RCC 7860 (cell line): ENCODE measurements at regions not wholly inside any gene's neighbourhood (a gene's known extent, or its start where the extent isn't known, plus 50 kb on each side); places are given as distances from the start of the nearest gene placed in this dataset.
A peak's percentile ranks its signal among the peaks of the same experiment; 100 is the strongest.
"Not testable (repeated sequence)": the region's sequence is repeated elsewhere in the genome, so short reads cannot be mapped to it uniquely, and the experiment has no call there.

Experiments
- DNase-seq: peaks from one replicate; pipeline ENCODE4 v3.0.0-alpha.2; 2015; ENCODE audit warnings: low spot score
- FAIRE-seq: peaks from 2 replicates; lab custom pipeline; 2012; peaks lifted over from hg19 to GRCh38; lab: Jason Lieb, UNC

- FAIRE-seq (no peak), DNase-seq (no peak)
Measured at GRCh38 chr14:48747561-48748089, 838.6 kb downstream of the RPS29 start.

GRCh38 chr14:48744202-48744601, 842.0 kb downstream of the RPS29 start:
- no peak for FAIRE-seq

DNA sequence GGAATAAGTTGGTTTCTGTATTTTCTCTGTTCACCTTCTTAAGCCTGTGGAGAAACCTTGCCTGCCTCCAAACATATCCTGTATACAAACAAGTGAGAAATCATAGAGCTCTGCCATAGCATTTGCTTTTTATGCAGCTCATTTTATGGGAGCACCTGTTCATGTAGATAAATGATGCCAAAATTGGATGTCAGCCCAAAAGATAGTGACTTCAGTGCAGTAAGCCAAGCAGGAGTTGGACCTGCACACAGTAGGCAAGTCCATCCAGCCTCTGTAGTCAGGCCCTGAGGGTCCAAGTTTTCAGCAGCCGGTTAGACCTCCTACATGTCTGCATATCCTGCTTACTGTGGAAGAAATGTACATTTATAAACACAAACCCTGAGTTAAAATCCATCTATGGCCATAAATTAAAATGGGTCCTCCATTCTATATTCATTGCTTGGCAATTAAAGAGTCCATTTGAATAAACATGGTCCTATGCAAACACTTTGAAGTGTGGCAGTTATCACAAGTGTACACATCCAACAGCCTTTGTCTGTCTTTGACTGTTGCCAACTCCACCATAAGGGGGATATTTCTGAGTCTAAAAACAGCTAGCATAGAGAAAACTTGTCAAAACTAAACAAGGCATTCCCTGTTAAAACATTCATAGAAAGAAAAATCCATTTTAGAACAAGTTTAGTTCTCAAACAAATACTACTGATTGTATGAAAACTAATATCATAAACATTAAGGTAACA, 847.8 kb downstream of the RPS29 start:
- FAIRE-seq: no peak

More at GRCh38 chr14:48744202-48744601, 842.0 kb downstream of the RPS29 start:
- DNase-seq: no peak

DNA sequence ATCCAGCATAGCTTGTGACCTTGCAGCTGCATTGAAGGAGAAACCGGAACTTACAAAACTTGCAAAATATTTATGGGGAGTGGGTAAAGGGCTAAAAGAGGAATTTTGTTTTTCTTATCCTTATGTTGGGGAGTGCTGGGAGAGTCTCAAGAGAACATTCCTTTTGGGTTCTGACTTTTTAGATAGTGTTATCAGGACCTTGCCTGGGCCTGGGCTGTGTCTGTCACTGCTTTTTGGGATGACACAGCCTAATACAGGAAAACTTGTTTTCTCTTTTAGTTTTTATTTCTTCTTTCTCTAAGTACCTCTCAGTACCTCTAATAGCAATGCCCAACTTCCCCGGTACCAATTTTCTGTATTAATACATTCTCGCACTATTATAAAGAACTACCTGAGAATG, 850.6 kb downstream of the RPS29 start:
- no peak for DNase-seq
- FAIRE-seq: no peak

More for the DNA sequence above, 847.8 kb downstream of the RPS29 start:
- no peak for DNase-seq

DNA sequence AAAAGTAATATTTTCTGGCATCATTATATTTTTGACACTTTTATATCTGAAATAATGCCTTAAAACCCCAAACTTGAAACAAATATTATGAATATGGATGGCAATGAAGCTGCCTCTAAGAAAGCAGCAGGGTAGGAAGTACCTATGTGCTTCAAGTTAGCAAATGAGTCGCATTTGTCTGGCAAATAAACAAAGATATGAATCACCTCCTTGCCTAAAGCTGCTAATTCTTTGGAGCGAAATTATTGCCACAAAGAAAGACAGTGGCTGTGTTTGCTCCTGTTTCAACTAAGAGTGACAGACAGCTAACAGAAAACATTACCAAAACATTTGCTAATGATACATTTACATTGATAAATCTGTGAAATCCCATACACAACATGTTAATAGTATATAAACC, 854.9 kb downstream of the RPS29 start:
- no peak for DNase-seq
- no peak for FAIRE-seq

DNA sequence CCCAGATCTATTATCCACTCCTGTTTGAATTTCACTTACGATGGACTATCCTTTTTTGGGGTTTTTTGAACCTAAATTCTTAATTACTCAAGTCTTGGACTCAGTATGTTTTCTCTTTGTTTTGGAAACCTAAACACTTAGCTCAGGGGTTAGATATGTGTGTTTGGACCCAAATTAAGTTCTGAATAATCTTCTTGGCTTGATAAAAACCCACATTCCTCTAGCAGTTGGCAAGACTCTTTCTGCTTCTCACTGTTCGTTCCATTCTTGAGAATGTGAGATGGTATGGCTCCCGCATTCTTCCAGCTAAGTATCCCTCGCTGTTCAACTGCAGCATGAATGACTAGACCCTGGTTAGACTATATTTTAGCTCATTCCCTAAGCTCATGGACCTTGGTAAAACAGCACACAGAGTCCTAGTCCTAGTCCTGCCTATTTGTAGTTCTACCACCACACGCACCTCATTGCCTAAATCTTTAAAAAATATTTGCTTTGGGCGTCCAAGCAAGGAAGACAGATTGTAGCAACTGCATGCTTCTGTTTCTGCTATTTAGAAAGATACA, 860.0 kb downstream of the RPS29 start:
- peak; percentile 4 for DNase-seq
- FAIRE-seq: no peak

- DNase-seq (peak; percentile 71), FAIRE-seq (peak; percentile 61)
Measured at GRCh38 chr14:48725051-48725734, 861.0 kb downstream of the RPS29 start.

GRCh38 chr14:48723841-48724495, 862.2 kb downstream of the RPS29 start:
- DNase-seq: peak; percentile 56
- FAIRE-seq: no peak

GRCh38 chr14:48714366-48714765, 871.8 kb downstream of the RPS29 start:
- no peak for FAIRE-seq
- DNase-seq: no peak

- no peak for DNase-seq
- FAIRE-seq: no peak
Measured at GRCh38 chr14:48710133-48710532, 876.0 kb downstream of the RPS29 start.

DNA sequence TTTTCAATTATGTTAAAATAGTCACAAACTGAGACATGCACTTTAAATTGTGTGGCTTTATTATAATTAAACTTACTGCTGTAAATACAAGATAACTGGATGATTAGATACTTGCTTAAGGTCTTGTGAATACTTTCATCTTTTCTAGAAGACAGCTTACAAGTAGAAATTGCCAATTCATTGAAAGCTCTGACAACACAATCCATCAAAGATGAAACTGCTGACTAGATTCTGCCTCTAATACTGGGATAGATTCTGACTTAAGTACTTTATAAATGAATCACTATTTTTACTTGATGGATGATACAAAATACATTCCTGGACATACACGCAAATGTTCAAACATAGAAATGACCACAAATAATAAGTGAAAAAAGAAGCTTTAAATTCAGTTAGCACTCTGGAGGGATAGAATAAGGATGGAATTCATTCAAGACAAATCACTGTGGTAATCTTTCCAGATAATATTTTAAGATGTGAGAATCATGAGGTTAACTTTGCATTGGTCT, 876.8 kb downstream of the RPS29 start:
- no peak for DNase-seq
- no peak for FAIRE-seq

GRCh38 chr14:48704639-48705038, 881.5 kb downstream of the RPS29 start:
- DNase-seq: no peak
- FAIRE-seq: no peak

- no peak for DNase-seq
- no peak for FAIRE-seq
Measured at GRCh38 chr14:48703728-48704467, 882.3 kb downstream of the RPS29 start.

DNA sequence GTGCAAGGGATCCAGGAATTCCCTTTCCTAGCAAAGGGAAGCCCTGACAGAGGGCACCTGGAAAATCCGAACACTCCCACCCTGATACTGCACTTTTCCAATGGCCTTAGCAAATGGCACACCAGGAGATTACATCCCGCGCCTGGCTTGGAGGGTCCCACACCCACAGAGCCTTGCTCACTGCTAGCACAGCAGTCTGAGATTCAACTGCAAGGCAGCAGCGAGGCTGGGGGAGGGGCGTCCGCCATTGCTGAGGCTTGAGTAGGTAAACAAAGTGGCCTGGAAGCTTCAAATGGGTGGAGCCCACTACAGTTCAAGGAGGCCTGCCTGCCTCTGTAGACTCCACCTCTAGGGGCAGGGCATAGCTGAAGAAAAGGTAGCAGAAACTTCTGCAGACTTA, 888.8 kb downstream of the RPS29 start:
- not testable (repeated sequence) for FAIRE-seq, DNase-seq

GRCh38 chr14:48693793-48694192, 892.4 kb downstream of the RPS29 start:
- FAIRE-seq (no peak), DNase-seq (no peak)

DNA sequence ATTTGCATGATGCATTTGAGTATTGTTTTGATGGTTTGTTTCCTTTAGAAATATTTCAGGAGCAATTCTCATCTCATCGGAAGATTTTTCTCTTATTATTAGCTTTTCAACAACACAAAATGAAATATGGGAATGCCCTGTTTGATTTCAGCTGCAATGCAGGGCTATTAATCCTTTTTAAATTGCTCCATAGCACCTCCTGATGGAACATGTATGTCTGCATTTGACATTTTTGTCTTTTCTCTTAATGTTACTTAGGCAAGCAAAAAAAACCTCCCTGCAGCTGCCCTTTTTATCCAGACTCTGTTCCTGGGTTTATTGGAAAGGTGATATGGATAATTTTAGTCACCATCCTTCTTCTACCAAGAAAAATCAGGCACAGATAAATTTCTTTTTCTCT, 895.8 kb downstream of the RPS29 start:
- FAIRE-seq (no peak), DNase-seq (no peak)

GRCh38 chr14:48686650-48687049, 899.5 kb downstream of the RPS29 start:
- FAIRE-seq: no peak
- no peak for DNase-seq

DNA sequence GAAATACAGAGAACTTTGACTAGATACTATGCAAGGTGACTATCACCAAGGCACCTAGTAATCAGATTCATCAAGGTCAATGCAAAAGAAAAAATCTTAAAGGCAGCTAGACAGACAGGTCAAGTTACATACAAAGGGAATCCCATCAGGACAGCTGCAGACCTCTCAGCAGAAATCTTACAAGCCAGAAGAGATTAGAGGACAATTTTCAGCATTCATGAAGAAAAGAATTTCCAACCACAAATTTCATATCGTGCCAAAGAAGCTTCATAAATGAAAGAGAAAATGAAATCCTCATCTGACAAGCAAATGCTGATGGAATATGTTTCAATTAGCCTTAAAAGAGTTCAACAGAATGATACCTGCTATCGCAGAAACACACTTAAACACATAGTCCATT, 913.7 kb downstream of the RPS29 start:
- DNase-seq (no peak), FAIRE-seq (no peak)

DNA sequence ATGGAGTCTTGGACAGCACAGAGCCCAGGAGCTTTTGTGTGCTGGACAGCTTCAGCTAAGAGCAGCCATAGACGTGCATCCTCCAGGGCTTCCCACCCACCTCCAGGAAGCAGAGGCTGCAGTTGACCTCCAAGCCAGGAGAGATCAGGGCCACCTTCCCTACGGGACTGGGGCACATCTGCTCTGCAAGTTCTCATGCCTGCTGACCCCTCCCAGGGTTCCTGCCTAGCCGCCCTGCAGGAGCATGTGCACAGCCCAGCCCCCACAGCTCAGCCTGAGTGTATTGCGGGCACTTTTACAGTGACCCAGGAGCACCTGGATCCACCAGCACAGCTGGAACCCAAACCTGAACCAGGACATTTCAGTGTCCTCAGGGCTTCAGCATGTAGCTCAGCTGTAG, 915.2 kb downstream of the RPS29 start:
- DNase-seq (no peak), FAIRE-seq (no peak)

DNA sequence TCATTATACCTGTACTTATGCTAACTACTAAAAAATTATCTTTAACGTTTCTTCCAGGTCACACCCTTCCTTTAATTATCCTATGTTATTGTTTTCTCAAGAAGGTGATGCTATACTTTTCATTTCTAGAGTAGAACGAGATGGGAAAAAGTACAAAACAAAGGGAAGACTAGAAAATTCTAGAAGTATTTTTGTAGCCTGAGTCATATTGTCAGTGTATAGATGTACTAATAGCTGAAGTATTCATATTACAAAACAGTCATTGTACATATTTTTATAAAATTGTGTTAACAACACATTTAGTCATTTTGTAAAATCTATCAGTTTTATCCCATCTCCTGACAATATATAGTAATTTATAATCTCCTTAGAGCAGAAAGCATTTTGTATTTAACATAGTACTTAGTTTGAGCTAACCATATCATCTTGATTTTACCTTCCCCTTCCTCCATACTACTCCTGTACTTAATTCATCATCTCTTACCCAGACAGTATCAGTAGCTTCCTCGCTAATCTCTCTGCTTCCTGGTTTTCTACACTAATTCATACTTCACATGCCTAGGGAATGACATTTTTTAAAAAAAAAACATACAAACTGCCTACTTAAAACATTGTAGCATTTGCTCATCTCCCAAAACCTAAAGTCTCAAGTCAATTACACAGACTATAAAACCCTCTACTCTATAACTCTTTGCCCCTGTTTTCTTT, 920.9 kb downstream of the RPS29 start:
- FAIRE-seq: no peak

More for the DNA sequence above, 920.9 kb downstream of the RPS29 start:
- DNase-seq: no peak
